ENCODE measurements at regions not wholly inside any gene's neighbourhood (a gene's known extent, or its start where the extent isn't known, plus 50 kb on each side); places are given as distances from the start of the nearest gene placed in this dataset.

DNA sequence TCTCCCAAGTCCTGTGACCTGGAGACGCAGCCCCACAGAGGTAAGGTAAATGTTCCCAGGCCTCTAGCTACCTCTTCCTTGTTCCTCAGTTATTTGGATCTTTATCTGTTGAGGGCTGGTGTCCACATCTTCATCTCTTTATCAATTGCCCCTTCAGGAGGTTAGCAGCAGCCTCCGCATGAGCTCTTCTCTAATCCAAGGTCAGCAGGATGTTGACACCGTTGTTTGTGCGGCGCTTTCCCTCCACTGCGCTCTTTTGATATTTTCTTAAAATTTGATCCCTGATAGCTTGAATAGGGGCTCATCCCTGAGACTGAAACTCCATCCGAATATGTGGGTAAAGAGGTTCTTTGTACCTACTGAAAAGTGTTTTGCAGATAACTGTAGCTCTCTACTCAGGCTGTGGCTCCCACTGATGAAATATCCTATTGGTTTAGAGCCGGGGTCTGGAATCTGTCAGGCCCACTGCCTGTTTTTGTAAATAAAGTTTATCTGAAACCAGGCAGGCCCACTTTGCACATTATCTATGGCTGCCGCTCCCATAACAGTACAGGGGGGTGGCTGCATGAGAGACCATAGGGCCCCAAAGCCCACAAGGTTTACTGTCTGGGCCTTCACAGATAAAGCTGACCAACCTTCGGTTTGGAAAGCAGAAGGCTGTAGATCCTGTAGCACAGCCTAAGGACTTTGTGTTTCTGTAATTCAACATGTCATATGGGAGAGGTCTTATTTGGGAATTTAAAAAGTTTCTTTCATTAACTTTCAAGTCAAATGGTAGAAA, 362.6 kb downstream of the QKI start (continued):
- TF ChIP-seq GABPB1 (CRISPR knock-in tag; IDR thresholded peaks at IDR 0.05), result no peak
- no peak for TF ChIP-seq ZNF583 (CRISPR knock-in tag; IDR thresholded peaks at IDR 0.05)
- peak; percentile 50; the same call in 1 of the 2 replicates for TF ChIP-seq ZNF444 (CRISPR knock-in tag; IDR thresholded peaks at IDR 0.05)
- TF ChIP-seq, protein P1, sequence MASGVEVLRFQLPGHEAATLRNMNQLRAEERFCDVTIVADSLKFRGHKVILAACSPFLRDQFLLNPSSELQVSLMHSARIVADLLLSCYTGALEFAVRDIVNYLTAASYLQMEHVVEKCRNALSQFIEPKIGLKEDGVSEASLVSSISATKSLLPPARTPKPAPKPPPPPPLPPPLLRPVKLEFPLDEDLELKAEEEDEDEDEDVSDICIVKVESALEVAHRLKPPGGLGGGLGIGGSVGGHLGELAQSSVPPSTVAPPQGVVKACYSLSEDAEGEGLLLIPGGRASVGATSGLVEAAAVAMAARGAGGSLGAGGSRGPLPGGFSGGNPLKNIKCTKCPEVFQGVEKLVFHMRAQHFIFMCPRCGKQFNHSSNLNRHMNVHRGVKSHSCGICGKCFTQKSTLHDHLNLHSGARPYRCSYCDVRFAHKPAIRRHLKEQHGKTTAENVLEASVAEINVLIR (CRISPR knock-in tag; IDR thresholded peaks at IDR 0.05), result 0 out of 2 replicates have a peak, but pooled peaks have one; percentile 36
- TF ChIP-seq ZNF764 (CRISPR knock-in tag; IDR thresholded peaks at IDR 0.05; ENCODE audit: low read depth), result no peak
- TF ChIP-seq, protein P2, sequence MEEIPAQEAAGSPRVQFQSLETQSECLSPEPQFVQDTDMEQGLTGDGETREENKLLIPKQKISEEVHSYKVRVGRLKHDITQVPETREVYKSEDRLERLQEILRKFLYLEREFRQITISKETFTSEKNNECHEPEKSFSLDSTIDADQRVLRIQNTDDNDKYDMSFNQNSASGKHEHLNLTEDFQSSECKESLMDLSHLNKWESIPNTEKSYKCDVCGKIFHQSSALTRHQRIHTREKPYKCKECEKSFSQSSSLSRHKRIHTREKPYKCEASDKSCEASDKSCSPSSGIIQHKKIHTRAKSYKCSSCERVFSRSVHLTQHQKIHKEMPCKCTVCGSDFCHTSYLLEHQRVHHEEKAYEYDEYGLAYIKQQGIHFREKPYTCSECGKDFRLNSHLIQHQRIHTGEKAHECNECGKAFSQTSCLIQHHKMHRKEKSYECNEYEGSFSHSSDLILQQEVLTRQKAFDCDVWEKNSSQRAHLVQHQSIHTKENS (CRISPR knock-in tag; IDR thresholded peaks at IDR 0.05), result no peak
- no peak for TF ChIP-seq RFX5 (IDR thresholded peaks at IDR 0.05; ENCODE audit: low read depth, low read length)
- TF ChIP-seq MEF2D (tag; conservative IDR thresholded peaks at IDR 0.05; ENCODE audit: low read depth), result peak; percentile 61
- no peak for TF ChIP-seq RBM39 (optimal IDR thresholded peaks at IDR 0.05; ENCODE audit: low read depth, low read length)
- peak; percentile 97 to 99 for TF ChIP-seq RCOR1 (IDR thresholded peaks at IDR 0.05; ENCODE audit: borderline replicate concordance in 1 of 2, low read depth in 2 of 2, low read length in 2 of 2)
- TF ChIP-seq ATF7 (IDR thresholded peaks at IDR 0.05), result peak; percentile 87
- TF ChIP-seq ZNF551 (CRISPR knock-in tag; IDR thresholded peaks at IDR 0.05), result no peak
- TF ChIP-seq, protein P3, sequence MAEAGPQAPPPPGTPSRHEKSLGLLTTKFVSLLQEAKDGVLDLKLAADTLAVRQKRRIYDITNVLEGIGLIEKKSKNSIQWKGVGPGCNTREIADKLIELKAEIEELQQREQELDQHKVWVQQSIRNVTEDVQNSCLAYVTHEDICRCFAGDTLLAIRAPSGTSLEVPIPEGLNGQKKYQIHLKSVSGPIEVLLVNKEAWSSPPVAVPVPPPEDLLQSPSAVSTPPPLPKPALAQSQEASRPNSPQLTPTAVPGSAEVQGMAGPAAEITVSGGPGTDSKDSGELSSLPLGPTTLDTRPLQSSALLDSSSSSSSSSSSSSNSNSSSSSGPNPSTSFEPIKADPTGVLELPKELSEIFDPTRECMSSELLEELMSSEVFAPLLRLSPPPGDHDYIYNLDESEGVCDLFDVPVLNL (CRISPR knock-in tag; IDR thresholded peaks at IDR 0.05; ENCODE audit: low read depth), result no peak
- TF ChIP-seq, protein P4, sequence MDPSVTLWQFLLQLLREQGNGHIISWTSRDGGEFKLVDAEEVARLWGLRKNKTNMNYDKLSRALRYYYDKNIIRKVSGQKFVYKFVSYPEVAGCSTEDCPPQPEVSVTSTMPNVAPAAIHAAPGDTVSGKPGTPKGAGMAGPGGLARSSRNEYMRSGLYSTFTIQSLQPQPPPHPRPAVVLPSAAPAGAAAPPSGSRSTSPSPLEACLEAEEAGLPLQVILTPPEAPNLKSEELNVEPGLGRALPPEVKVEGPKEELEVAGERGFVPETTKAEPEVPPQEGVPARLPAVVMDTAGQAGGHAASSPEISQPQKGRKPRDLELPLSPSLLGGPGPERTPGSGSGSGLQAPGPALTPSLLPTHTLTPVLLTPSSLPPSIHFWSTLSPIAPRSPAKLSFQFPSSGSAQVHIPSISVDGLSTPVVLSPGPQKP (CRISPR knock-in tag; IDR thresholded peaks at IDR 0.05), result no peak
- no peak for TF ChIP-seq ZC3H8 (IDR thresholded peaks at IDR 0.05)
- TF ChIP-seq FOSL1 (tag; conservative IDR thresholded peaks at IDR 0.05), result peak; percentile 85
- peak; percentile 97 for TF ChIP-seq HMGN3 (IDR thresholded peaks at IDR 0.05; ENCODE audit: borderline replicate concordance, extremely low read depth, insufficient read length, low read depth, low read length)
- TF ChIP-seq, protein P5, sequence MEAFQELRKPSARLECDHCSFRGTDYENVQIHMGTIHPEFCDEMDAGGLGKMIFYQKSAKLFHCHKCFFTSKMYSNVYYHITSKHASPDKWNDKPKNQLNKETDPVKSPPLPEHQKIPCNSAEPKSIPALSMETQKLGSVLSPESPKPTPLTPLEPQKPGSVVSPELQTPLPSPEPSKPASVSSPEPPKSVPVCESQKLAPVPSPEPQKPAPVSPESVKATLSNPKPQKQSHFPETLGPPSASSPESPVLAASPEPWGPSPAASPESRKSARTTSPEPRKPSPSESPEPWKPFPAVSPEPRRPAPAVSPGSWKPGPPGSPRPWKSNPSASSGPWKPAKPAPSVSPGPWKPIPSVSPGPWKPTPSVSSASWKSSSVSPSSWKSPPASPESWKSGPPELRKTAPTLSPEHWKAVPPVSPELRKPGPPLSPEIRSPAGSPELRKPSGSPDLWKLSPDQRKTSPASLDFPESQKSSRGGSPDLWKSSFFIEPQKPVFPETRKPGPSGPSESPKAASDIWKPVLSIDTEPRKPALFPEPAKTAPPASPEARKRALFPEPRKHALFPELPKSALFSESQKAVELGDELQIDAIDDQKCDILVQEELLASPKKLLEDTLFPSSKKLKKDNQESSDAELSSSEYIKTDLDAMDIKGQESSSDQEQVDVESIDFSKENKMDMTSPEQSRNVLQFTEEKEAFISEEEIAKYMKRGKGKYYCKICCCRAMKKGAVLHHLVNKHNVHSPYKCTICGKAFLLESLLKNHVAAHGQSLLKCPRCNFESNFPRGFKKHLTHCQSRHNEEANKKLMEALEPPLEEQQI (IDR thresholded peaks at IDR 0.05), result peak; percentile 98
- no peak for TF ChIP-seq GTF2E2 (tag; IDR thresholded peaks at IDR 0.05)
- TF ChIP-seq, protein P6, sequence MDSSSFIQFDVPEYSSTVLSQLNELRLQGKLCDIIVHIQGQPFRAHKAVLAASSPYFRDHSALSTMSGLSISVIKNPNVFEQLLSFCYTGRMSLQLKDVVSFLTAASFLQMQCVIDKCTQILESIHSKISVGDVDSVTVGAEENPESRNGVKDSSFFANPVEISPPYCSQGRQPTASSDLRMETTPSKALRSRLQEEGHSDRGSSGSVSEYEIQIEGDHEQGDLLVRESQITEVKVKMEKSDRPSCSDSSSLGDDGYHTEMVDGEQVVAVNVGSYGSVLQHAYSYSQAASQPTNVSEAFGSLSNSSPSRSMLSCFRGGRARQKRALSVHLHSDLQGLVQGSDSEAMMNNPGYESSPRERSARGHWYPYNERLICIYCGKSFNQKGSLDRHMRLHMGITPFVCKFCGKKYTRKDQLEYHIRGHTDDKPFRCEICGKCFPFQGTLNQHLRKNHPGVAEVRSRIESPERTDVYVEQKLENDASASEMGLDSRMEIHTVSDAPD (CRISPR knock-in tag; IDR thresholded peaks at IDR 0.05), result peak; percentile 51; the same call in 1 of the 2 replicates

Measured in K562 (cell line).